ENCODE measurements at regions not wholly inside any gene's neighbourhood (a gene's known extent, or its start where the extent isn't known, plus 50 kb on each side); places are given as distances from the start of the nearest gene placed in this dataset.
"Not testable (repeated sequence)": the region's sequence is repeated elsewhere in the genome, so short reads cannot be mapped to it uniquely, and the experiment has no call there.

DNA sequence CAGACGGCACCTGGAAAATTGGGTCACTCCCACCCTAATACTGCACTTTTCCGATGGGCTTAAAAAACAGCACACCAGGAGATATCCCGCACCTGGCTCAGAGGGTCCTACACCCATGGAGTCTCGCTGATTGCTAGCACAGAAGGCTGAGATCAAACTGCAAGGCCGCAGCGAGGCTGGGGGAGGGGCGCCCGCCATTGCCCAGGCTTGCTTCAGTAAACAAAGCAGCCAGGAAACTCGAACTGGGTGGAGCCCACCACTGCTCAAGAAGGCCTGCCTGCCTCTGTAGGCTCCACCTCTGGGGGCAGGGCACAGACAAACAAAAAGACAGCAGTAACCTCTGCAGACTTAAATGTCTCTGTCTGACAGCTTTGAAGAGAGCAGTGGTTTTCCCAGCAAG is 830.2 kb upstream of the GYPC start:
- not testable (repeated sequence) for TF ChIP-seq SP1, RAD21, JUND (IDR thresholded peaks at IDR 0.05)
- TF ChIP-seq, protein P1, sequence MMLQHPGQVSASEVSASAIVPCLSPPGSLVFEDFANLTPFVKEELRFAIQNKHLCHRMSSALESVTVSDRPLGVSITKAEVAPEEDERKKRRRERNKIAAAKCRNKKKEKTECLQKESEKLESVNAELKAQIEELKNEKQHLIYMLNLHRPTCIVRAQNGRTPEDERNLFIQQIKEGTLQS (IDR thresholded peaks at IDR 0.05) = not testable (repeated sequence)
- TF ChIP-seq, protein P2, sequence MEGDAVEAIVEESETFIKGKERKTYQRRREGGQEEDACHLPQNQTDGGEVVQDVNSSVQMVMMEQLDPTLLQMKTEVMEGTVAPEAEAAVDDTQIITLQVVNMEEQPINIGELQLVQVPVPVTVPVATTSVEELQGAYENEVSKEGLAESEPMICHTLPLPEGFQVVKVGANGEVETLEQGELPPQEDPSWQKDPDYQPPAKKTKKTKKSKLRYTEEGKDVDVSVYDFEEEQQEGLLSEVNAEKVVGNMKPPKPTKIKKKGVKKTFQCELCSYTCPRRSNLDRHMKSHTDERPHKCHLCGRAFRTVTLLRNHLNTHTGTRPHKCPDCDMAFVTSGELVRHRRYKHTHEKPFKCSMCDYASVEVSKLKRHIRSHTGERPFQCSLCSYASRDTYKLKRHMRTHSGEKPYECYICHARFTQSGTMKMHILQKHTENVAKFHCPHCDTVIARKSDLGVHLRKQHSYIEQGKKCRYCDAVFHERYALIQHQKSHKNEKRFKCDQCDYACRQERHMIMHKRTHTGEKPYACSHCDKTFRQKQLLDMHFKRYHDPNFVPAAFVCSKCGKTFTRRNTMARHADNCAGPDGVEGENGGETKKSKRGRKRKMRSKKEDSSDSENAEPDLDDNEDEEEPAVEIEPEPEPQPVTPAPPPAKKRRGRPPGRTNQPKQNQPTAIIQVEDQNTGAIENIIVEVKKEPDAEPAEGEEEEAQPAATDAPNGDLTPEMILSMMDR (IDR thresholded peaks at IDR 0.05; ENCODE audit: low read depth, low read length, missing input control) = not testable (repeated sequence)
- TF ChIP-seq, protein P3, sequence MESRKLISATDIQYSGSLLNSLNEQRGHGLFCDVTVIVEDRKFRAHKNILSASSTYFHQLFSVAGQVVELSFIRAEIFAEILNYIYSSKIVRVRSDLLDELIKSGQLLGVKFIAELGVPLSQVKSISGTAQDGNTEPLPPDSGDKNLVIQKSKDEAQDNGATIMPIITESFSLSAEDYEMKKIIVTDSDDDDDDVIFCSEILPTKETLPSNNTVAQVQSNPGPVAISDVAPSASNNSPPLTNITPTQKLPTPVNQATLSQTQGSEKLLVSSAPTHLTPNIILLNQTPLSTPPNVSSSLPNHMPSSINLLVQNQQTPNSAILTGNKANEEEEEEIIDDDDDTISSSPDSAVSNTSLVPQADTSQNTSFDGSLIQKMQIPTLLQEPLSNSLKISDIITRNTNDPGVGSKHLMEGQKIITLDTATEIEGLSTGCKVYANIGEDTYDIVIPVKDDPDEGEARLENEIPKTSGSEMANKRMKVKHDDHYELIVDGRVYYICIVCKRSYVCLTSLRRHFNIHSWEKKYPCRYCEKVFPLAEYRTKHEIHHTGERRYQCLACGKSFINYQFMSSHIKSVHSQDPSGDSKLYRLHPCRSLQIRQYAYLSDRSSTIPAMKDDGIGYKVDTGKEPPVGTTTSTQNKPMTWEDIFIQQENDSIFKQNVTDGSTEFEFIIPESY (IDR thresholded peaks at IDR 0.05) = not testable (repeated sequence)
- TF ChIP-seq, protein P4, sequence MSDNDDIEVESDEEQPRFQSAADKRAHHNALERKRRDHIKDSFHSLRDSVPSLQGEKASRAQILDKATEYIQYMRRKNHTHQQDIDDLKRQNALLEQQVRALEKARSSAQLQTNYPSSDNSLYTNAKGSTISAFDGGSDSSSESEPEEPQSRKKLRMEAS (IDR thresholded peaks at IDR 0.05) = not testable (repeated sequence)
